ENCODE measurements at regions not wholly inside any gene's neighbourhood (a gene's known extent, or its start where the extent isn't known, plus 50 kb on each side); places are given as distances from the start of the nearest gene placed in this dataset.

- peak; percentile 7 for DNase-seq (ENCODE audit: low read depth)
- TF ChIP-seq CTCF (IDR thresholded peaks at IDR 0.05; ENCODE audit: insufficient read depth, low read depth, low read length), result no peak
- no peak overlapping the region for H3K4me3 ChIP-seq (ENCODE audit: low read depth, low read length)
These were observed 510.1 kb downstream of the ARL4A start for GRCh38 chr7:13197501-13197900.

- DNase-seq (ENCODE audit: low read depth), result no peak
These were observed 510.6 kb downstream of the ARL4A start for GRCh38 chr7:13198036-13198435.

GRCh38 chr7:13198727-13199126, 511.3 kb downstream of the ARL4A start:
- no peak overlapping the region for H3K4me3 ChIP-seq (ENCODE audit: low read depth, low read length)
- peak; percentile 13 for DNase-seq (ENCODE audit: low read depth)
- TF ChIP-seq CTCF (IDR thresholded peaks at IDR 0.05; ENCODE audit: insufficient read depth, low read depth, low read length), result no peak

More at GRCh38 chr7:13198036-13198435, 510.6 kb downstream of the ARL4A start:
- TF ChIP-seq CTCF (IDR thresholded peaks at IDR 0.05; ENCODE audit: insufficient read depth, low read depth, low read length), result no peak
- no peak overlapping the region for H3K4me3 ChIP-seq (ENCODE audit: low read depth, low read length)

GRCh38 chr7:13201628-13202027, 514.2 kb downstream of the ARL4A start:
- DNase-seq (ENCODE audit: low read depth), result no peak
- no peak for TF ChIP-seq CTCF (IDR thresholded peaks at IDR 0.05; ENCODE audit: insufficient read depth, low read depth, low read length)
- H3K4me3 ChIP-seq (ENCODE audit: low read depth, low read length), result no peak overlapping the region

GRCh38 chr7:13217768-13218167, 530.3 kb downstream of the ARL4A start:
- no peak for TF ChIP-seq CTCF (IDR thresholded peaks at IDR 0.05; ENCODE audit: insufficient read depth, low read depth, low read length)
- no peak overlapping the region for H3K4me3 ChIP-seq (ENCODE audit: low read depth, low read length)
- no peak for DNase-seq (ENCODE audit: low read depth)

GRCh38 chr7:13225068-13225467, 537.6 kb downstream of the ARL4A start:
- DNase-seq (ENCODE audit: low read depth), result no peak
- H3K4me3 ChIP-seq (ENCODE audit: low read depth, low read length), result no peak overlapping the region
- no peak for TF ChIP-seq CTCF (IDR thresholded peaks at IDR 0.05; ENCODE audit: insufficient read depth, low read depth, low read length)

DNA sequence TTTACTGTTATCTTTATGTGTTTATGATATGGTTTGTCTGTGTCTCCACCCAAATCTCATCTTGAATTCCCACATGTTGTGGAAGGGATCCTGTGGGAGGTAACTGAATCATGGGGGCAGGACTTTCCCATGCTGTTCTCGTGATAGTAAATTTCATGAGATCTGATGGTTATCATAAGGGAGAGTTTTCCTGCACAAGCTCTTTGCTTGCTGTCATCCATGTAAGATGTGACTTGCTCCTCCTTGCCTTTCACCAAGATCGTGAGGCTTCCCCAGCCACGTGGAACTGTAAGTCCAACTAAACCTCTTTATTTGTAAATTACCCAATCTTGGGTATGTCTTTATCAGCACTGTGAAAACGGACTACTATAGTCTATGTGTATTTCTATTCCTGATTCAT, 539.0 kb downstream of the ARL4A start:
- H3K4me3 ChIP-seq (ENCODE audit: low read depth, low read length), result no peak overlapping the region
- DNase-seq (ENCODE audit: low read depth), result no peak
- no peak for TF ChIP-seq CTCF (IDR thresholded peaks at IDR 0.05; ENCODE audit: insufficient read depth, low read depth, low read length)
